HG03095 (cell line): ENCODE measurements at regions not wholly inside any gene's neighbourhood (a gene's known extent, or its start where the extent isn't known, plus 50 kb on each side); places are given as distances from the start of the nearest gene placed in this dataset.

Experiments
- ATAC-seq: cut with Tn5 transposase; IDR thresholded peaks from one replicate; pipeline ENCODE4 v1.9.1; 2021; ENCODE audit warnings: moderate library complexity; ENCODE audit not compliant: unreplicated experiment

GRCh38 chr7:47148536-47149207, 433.2 kb downstream of the TNS3 start:
- ATAC-seq = no peak

DNA sequence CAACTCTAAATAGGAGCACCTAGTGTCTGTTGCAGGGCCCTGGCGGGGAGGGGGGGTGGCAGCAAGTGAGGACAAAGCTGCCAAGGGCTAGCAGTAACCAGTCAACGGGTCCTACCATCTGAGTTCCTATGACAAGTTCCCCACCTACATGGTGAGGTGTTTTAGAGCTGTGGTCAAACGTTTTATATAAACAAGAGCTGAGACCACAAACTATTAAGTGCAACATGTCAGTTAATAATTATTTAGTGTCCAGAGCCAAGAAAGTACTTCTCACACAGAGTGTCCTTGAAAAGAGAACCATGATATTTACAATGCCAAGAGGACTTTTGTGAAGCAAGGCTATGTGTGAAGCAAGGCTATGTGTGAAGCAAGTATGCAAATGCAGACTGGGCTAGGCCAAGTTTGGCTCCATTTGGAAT, 434.7 kb downstream of the TNS3 start:
- no peak for ATAC-seq

DNA sequence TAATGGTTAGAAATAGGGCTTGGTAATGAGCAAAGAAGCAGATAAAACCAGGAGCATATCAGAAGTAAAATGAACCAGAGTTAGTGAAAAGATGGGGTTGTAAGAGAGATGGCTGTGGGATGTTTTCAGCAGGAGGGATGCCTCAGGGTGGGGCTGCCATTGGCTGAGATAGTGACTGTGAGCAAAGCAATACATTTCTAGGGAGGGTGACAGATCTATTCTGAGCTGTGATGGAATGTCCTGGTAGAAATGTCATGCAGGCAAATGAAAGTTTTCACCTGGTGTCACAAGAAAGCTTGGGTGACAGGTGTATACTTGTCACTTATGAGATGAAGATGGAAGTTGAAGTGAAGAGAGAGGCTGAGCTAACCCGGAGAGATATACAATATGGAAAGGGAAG, 435.9 kb downstream of the TNS3 start:
- no peak for ATAC-seq

- ATAC-seq = no peak
Observed at GRCh38 chr7:47145186-47145725, 436.7 kb downstream of the TNS3 start.

DNA sequence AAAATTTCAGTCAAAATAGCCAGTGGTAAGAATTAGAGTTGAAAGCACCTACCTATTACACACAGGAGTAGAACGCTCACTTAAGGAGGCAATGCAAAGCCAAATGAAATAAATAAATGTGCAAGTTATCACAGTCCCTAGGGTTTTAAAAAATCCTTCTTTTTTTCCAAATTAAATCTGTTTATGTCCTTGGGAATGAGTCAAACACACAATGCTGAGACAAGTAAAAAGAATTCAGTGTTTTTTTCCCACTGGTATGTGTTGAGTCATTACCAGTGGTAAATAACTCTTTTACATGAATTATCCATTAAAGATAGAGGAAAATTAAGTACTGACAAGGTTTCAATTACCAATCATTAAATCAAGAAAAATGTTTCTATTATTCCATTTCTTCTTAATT, 438.6 kb downstream of the TNS3 start:
- ATAC-seq = no peak

GRCh38 chr7:47142867-47143175, 439.1 kb downstream of the TNS3 start:
- no peak for ATAC-seq

DNA sequence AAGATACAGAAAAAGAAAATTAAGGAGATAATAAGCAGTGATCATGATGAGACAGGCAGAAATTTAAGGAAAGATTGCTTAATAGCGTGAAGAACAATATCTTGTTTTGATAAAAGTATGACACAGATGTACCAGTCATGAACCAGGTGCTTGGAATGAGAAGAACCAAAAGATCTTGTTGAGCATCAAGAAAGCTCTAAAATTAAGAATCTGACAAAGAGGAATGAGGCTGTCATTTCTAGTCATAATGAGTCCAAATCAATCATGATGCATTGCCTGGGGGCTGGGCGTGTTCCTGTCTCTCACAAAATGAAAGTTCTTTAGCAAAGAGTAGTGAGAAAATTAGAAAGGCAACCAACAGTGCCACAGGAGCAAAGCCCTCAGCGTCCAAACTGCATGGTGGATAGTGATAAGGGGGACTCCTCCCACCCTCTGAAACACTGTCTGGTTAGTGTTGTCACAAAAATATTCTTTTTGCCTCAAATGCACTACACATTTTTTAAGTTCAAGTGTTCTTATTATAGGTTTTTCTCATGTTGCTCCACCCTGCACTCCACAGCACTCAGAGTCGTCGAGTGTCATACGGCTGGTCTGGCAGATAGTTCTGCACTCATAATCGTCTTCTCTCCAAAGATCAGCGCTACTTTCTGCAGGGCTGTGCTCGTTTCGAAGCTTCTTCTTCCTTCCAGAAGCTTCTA, 439.6 kb downstream of the TNS3 start:
- no peak for ATAC-seq

DNA sequence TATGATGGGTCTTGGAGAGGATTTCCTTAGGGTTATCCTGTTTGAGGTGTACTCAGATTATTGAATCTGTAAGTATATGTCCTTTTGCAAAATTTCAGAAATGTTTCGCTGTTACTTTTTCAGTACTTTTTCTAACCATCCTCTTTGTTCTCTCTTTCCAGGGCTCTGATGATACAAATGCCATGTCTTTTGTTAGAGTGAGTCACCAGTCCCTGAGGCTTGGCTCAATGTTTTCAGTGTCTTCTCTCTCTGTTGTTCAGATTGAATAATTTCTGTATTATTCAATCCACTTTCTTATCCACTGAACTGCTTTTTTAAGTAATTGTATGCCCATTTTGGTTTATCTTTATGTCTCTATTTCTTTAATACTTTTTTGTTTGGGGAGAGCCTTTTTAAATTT, 449.4 kb downstream of the TNS3 start:
- no peak for ATAC-seq

DNA sequence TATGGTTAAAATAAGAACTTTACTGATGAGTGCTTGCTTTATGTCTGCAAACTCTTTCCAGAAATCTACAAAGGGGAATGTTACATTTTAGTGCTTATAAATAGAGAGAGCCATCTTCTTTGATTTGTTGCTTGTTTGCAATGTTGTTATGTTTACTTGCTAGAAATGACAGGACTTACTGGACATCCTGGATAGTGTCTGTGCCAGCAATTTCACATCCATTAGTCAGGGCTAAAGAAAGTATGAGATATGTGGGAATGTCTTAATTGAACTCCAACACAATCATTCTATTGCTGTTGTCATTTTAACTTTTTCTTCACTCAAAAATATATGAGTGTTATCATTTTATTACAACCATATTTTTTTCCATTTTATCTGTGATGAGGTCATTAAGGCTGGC, 453.2 kb downstream of the TNS3 start:
- no peak for ATAC-seq

- no peak for ATAC-seq
Observed at GRCh38 chr7:47125529-47125928, 456.4 kb downstream of the TNS3 start.

GRCh38 chr7:47119261-47119865, 462.5 kb downstream of the TNS3 start:
- ATAC-seq = no peak

GRCh38 chr7:47104206-47104549, 477.7 kb downstream of the TNS3 start:
- ATAC-seq = no peak

GRCh38 chr7:47103498-47104205, 478.3 kb downstream of the TNS3 start:
- ATAC-seq = no peak

DNA sequence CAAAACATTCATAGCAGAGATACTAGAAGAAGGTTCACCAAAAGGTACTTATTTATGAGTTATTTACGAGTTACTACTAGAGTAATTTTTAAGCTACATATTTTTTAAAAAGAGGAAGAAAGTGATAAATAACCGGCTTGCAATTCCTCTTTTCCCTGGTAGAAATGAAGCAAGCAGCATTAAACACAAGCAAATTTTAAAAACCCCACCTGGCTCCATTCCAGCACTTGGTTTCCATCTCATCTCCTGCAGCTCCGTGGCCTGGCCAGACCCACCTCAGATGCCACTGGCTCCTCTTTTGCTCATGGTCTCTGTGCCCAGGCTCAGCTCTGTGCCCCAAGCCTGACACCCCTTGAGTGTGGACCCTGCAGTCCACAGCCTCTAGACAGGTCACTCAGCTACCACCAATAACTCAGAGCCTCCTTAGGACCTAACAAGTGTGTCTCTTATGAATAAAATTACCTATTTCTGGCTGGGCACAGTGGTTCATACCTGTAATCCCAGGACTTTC, 479.5 kb downstream of the TNS3 start:
- ATAC-seq = no peak

GRCh38 chr7:47100817-47101435, 481.0 kb downstream of the TNS3 start:
- ATAC-seq = no peak

DNA sequence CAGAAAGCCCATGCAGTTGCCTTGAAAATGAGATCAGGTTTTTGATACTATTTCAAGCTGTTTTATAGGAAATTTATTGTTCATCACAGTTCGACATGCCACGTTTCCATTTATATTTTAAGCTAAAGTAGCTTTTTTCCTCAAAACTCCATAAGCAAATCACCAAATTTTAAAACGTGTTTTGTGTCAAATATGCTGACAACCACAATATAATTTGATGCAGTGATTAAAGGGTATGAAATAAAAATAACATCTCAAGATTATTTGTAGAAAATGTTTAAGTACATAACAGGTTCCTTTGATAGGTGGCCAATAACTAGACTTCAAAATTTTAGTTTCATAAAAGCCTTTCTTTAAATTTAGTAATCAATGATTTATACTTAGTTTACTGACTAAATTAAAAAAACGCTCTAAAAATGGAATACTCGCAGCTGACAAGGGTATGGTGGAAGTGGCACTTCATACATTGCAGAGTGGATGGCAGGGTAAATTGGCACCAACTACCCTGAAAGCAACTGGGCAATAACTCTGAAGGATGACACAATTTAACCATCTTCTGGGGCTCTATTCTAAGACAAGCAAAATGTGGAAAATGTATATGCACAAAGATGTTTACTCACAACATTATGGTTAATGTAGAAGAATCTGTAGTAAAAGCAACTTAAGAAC, 481.6 kb downstream of the TNS3 start:
- no peak for ATAC-seq

DNA sequence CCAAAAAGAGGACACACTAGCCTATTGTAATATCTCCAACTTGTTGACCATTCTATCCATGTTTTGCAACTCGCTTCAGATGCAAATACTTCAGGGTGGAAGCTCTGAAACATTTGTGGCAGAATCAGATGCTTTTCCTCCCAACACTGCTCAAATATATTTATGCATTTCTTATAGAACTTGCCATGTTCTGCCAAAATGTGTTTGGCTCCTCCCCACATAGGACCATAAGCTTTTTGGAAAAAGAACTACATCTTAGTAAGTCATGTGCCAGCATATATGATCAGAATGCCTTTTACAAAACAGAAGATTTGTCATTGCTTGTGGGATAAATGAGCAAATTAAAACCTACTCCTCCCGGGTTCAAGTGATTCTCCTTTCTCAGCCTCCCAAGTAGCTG, 484.5 kb downstream of the TNS3 start:
- ATAC-seq = no peak

DNA sequence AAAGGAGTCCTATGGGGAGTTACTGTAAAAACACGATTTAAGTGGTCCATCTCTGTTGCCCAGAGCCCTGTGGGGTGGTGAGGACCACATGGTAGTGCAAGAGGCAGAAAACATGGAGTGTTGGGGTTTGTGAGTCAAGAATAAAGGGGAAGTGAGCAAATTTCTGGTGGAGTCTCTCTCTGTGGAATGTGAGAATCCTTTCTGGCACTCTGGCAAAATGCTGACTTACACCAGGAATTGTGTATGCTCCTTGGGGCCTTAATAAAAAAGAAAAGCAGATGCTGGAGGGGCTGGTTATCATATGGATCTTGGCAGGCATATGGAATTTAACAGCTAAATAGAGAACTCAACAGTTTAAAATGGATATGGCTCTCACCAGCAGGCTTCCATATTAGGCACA, 486.0 kb downstream of the TNS3 start:
- ATAC-seq = no peak

DNA sequence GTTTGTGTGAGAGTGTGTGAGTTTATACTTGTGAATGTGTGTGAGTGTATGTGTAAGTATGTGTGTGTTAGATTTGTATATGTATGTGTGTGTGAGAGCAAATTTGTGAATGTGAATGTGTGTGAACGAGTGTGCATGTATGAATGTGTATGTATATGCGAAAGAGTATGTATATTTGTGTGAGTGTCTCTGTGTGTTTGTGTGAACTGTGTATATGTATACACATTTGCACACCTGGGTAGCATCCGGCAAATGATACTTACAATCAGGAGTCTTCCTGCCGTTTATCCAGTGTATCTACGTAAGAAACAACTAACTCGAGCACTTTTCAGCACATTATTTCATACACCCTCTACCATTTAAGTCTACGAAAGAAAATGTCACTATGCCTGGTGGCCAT, 487.4 kb downstream of the TNS3 start:
- ATAC-seq = no peak
